CD14-positive monocyte (primary cell): ENCODE measurements at regions not wholly inside any gene's neighbourhood (a gene's known extent, or its start where the extent isn't known, plus 50 kb on each side); places are given as distances from the start of the nearest gene placed in this dataset.

Experiments
- DNase-seq, 3 donors: peaks; one replicate each; pipeline ENCODE4 v3.0.0-alpha.2; 2011 to 2022
- H2AFZ ChIP-seq: 2 replicates; pipeline ENCODE4 v1.6.0; 2012; ENCODE audit warnings: mild to moderate bottlenecking, low read depth, low read length, inconsistent platforms; ENCODE audit not compliant: insufficient read depth, poor library complexity, severe bottlenecking
- H3K27ac ChIP-seq, 2 donors: 1 replicate in 1 of 2; 2 replicates in 1 of 2; pipeline ENCODE4 v1.5.1; 2012 to 2013; ENCODE audit warnings: low read length in 2 of 2, control low read depth in 1 of 2, inconsistent platforms in 1 of 2, low read depth in 1 of 2, mild to moderate bottlenecking in 1 of 2
- H3K27me3 ChIP-seq, 2 donors: one replicate each; pipeline versions ENCODE4 v1.6.0 to v1.6.1; 2011 to 2013; ENCODE audit warnings: low read length in 2 of 2; ENCODE audit not compliant: control insufficient read depth in 2 of 2, insufficient read depth in 2 of 2
- H3K36me3 ChIP-seq, 2 donors: replicated peaks in 1 of 2; 1 replicate in 1 of 2; 2 replicates in 1 of 2; pipeline versions ENCODE4 v1.5.1 to v1.6.1; 2012 to 2013; ENCODE audit warnings: low read length in 2 of 2, control low read depth in 1 of 2, inconsistent platforms in 1 of 2, mild to moderate bottlenecking in 1 of 2; ENCODE audit not compliant: insufficient read depth in 2 of 2, control insufficient read depth in 1 of 2
- H3K4me1 ChIP-seq, 2 donors: 1 replicate in 1 of 2; 2 replicates in 1 of 2; pipeline versions ENCODE4 v1.5.1 to v1.6.1; 2012 to 2013; ENCODE audit warnings: low read length in 2 of 2, control low read depth in 1 of 2, inconsistent platforms in 1 of 2, mild to moderate bottlenecking in 1 of 2, moderate library complexity in 1 of 2; ENCODE audit not compliant: insufficient read depth in 2 of 2, control insufficient read depth in 1 of 2
- H3K4me2 ChIP-seq: replicated peaks from 2 replicates; pipeline ENCODE3; 2012; ENCODE audit warnings: low read length, moderate library complexity, mild to moderate bottlenecking; ENCODE audit not compliant: poor library complexity, severe bottlenecking; ENCODE audit errors: extremely low read depth
- H3K4me3 ChIP-seq, 3 experiments: fragments of 200-600 bp in 1 of 3; sonication (generic) in 1 of 3; replicated peaks in 1 of 3; 1 replicate in 2 of 3; 2 replicates in 1 of 3; pipeline ENCODE4 v1.5.1; 2011 to 2013; ENCODE audit warnings: low read length in 3 of 3, mild to moderate bottlenecking in 3 of 3, control low read depth in 2 of 3, low read depth in 2 of 3, inconsistent platforms in 1 of 3, moderate library complexity in 1 of 3
- H3K79me2 ChIP-seq: 2 replicates; pipeline ENCODE4 v1.6.0; 2012; ENCODE audit warnings: mild to moderate bottlenecking, control low read depth, inconsistent platforms, low read length, moderate library complexity; ENCODE audit not compliant: insufficient read depth
- H3K9ac ChIP-seq: 2 replicates; pipeline ENCODE4 v1.6.0; 2017; ENCODE audit warnings: low read length, mild to moderate bottlenecking; ENCODE audit not compliant: insufficient read depth, poor library complexity, severe bottlenecking
- H3K9me3 ChIP-seq, 2 donors: replicated peaks in 1 of 2; 1 replicate in 1 of 2; 2 replicates in 1 of 2; pipeline versions ENCODE4 v1.5.1 to v1.6.1; 2012 to 2013; ENCODE audit warnings: low read length in 2 of 2, control low read depth in 1 of 2; ENCODE audit not compliant: control insufficient read depth in 1 of 2, insufficient read depth in 1 of 2
- H4K20me1 ChIP-seq: 2 replicates; pipeline ENCODE4 v1.6.0; 2012; ENCODE audit warnings: mild to moderate bottlenecking, low read length, control low read depth, moderate library complexity; ENCODE audit not compliant: insufficient read depth
- H3K27ac Mint-ChIP-seq, 7 donors: one replicate each; pipeline ENCODE4 v1.8.0; 2020; ENCODE audit warnings: mild to moderate bottlenecking in 7 of 7, mixed read lengths in 7 of 7, moderate library complexity in 6 of 7, inconsistent platforms in 2 of 7
- H3K27me3 Mint-ChIP-seq, 3 donors: one replicate each; pipeline ENCODE4 v1.8.0; 2021 to 2022; ENCODE audit warnings: low read depth in 3 of 3, mild to moderate bottlenecking in 3 of 3, mixed read lengths in 3 of 3, moderate library complexity in 3 of 3, inconsistent platforms in 1 of 3
- H3K36me3 Mint-ChIP-seq, 2 donors: one replicate each; pipeline ENCODE4 v1.8.0; 2020; ENCODE audit warnings: mixed read lengths in 2 of 2, inconsistent platforms in 1 of 2, mild to moderate bottlenecking in 1 of 2
- H3K4me1 Mint-ChIP-seq: one replicate; pipeline ENCODE4 v1.8.0; 2020; ENCODE audit warnings: mild to moderate bottlenecking, mixed read lengths
- H3K4me3 Mint-ChIP-seq, 2 donors: one replicate each; pipeline ENCODE4 v1.8.0; 2020; ENCODE audit warnings: mild to moderate bottlenecking in 2 of 2, mixed read lengths in 2 of 2, moderate library complexity in 1 of 2
- H3K9me3 Mint-ChIP-seq, 7 donors: one replicate each; pipeline ENCODE4 v1.8.0; 2020 to 2022; ENCODE audit warnings: mixed read lengths in 7 of 7, mild to moderate bottlenecking in 6 of 7, moderate library complexity in 6 of 7, inconsistent platforms in 2 of 7
- CTCF ChIP-seq: fragments of 200-600 bp; IDR thresholded peaks from one replicate; pipeline ENCODE4 v1.8.0; 2022; ENCODE audit warnings: antibody characterized with exemption, mild to moderate bottlenecking
- WGBS: methylation state at CpG from one replicate; pipeline ENCODE4 v1.1.5; 2013; ENCODE audit warnings: missing lambda C conversion rate; ENCODE audit not compliant: insufficient coverage; 5-methylcytosine and 5-hydroxymethylcytosine counted together
- intact Hi-C, 2 donors: fragments of 100-400 bp; cut with micrococcal nuclease; formaldehyde crosslinking; loops; one replicate each; pipeline versions ENCODE4 v1.15.0 to v1.15.1; 2023

DNA sequence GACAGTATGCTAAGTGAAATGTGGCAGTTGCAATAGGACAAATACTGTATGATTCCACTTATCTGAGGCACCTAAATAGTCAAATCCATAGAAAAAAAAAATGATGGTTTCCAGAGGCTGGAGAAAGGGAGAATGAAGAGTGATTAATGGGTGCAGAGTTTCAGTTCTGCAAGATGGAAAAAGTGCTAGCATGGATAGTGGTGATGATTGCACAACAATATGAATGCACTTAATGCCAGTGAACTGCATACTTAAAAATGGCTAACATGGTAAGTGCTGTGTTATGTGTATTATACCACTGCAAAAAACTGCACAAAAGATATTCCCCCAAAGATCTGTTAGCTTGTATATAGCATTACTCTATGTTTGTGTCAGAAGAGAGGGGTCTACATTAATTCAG, 185.4 kb downstream of the INHBB start:
- H3K9me3 Mint-ChIP-seq, result peaks cover 0 to 2% (median 0%) of the 10 kb centered on the region in 7 donors
- intact Hi-C loops, result no loop called here
- Histone ChIP-seq H3K4me1 (no peaks in the 10 kb centered on the region), H3K27ac (no peak overlapping the region), H3K36me3 (no peaks in the 10 kb centered on the region), H4K20me1 (no peaks in the 10 kb centered on the region), H3K79me2 (no peaks in the 10 kb centered on the region), H3K4me2 (no peak overlapping the region), H2AFZ (no peak overlapping the region), H3K27me3 (no peaks in the 10 kb centered on the region), H3K9me3 (no peaks in the 10 kb centered on the region), H3K9ac (no peak overlapping the region), H3K4me3 (no peak overlapping the region)
- no peak for TF ChIP-seq CTCF
- H3K27ac Mint-ChIP-seq, result no peak overlapping the region
- H3K27me3 Mint-ChIP-seq, result peaks cover 5 to 14% (median 8%) of the 10 kb centered on the region in 3 donors
- no peak overlapping the region for H3K4me3 Mint-ChIP-seq
- no peaks in the 10 kb centered on the region for H3K36me3 Mint-ChIP-seq
- DNase-seq, result no peak
- H3K4me1 Mint-ChIP-seq, result no peaks in the 10 kb centered on the region

GRCh38 chr2:120531863-120532600, 186.1 kb downstream of the INHBB start:
- Histone ChIP-seq H3K79me2 (no peaks in the 10 kb centered on the region), H3K4me3 (no peak overlapping the region), H3K27ac (no peak overlapping the region), H3K27me3 (no peaks in the 10 kb centered on the region), H3K9me3 (no peaks in the 10 kb centered on the region), H3K4me2 (no peak overlapping the region), H4K20me1 (no peaks in the 10 kb centered on the region), H2AFZ (no peak overlapping the region), H3K9ac (no peak overlapping the region), H3K4me1 (no peaks in the 10 kb centered on the region), H3K36me3 (no peaks in the 10 kb centered on the region)
- no peak for DNase-seq
- Mint-ChIP-seq H3K27ac (no peak overlapping the region), H3K4me1 (no peaks in the 10 kb centered on the region), H3K36me3 (no peaks in the 10 kb centered on the region), H3K27me3 (peaks cover 6 to 14% (median 8%) of the 10 kb centered on the region in 3 donors), H3K9me3 (peaks cover 0 to 2% (median 0%) of the 10 kb centered on the region in 7 donors), H3K4me3 (no peak overlapping the region)
- TF ChIP-seq CTCF, result no peak
- intact Hi-C loops, result no loop called here
- WGBS, result 92% methylated on average over 3 of the region's 4 CpGs
